GM12864 (cell line): ENCODE measurements at regions not wholly inside any gene's neighbourhood (a gene's known extent, or its start where the extent isn't known, plus 50 kb on each side); places are given as distances from the start of the nearest gene placed in this dataset.
"Not testable (repeated sequence)": the region's sequence is repeated elsewhere in the genome, so short reads cannot be mapped to it uniquely, and the experiment has no call there.

Experiments used
- DNase-seq: peaks from one replicate; pipeline ENCODE4 v3.0.0-alpha.2; 2011; ENCODE audit warnings: low read depth
- H3K4me3 ChIP-seq: 2 replicates; pipeline ENCODE4 v1.5.1; 2011; ENCODE audit warnings: mild to moderate bottlenecking, low read depth, low read length, control low read depth
- CTCF ChIP-seq: IDR thresholded peaks from 2 replicates; pipeline ENCODE4 v1.5.1; 2011; ENCODE audit warnings: low read depth, mild to moderate bottlenecking, moderate library complexity, low read length, control low read depth, inconsistent platforms; ENCODE audit errors: missing control alignments

- DNase-seq, H3K4me3 ChIP-seq: not testable (repeated sequence)
These were observed 181.2 kb downstream of the SPATA31A6 start for GRCh38 chr9:42364410-42365243.

- not testable (repeated sequence) for DNase-seq, H3K4me3 ChIP-seq
These were observed 181.9 kb downstream of the SPATA31A6 start for GRCh38 chr9:42365244-42365945.

- not testable (repeated sequence) for H3K4me3 ChIP-seq, DNase-seq
These were observed 184.9 kb downstream of the SPATA31A6 start for GRCh38 chr9:42368279-42368881.

- H3K4me3 ChIP-seq, DNase-seq: not testable (repeated sequence)
These were observed 186.7 kb downstream of the SPATA31A6 start for GRCh38 chr9:42370172-42370571.

- not testable (repeated sequence) for DNase-seq, H3K4me3 ChIP-seq
These were observed 188.0 kb downstream of the SPATA31A6 start for GRCh38 chr9:42371417-42371816.

- not testable (repeated sequence) for DNase-seq, H3K4me3 ChIP-seq
These were observed 194.3 kb downstream of the SPATA31A6 start for GRCh38 chr9:42377530-42378417.

- DNase-seq = no peak
- H3K4me3 ChIP-seq = no peak overlapping the region
- TF ChIP-seq CTCF = no peak
These were observed 195.0 kb downstream of the SPATA31A6 start for GRCh38 chr9:42378418-42378815.

- not testable (repeated sequence) for DNase-seq, H3K4me3 ChIP-seq
These were observed 196.1 kb downstream of the SPATA31A6 start for GRCh38 chr9:42379602-42380001.

- not testable (repeated sequence) for H3K4me3 ChIP-seq, DNase-seq
These were observed 201.1 kb downstream of the SPATA31A6 start for GRCh38 chr9:42384585-42384984.

- H3K4me3 ChIP-seq, DNase-seq: not testable (repeated sequence)
These were observed 202.2 kb downstream of the SPATA31A6 start for GRCh38 chr9:42385574-42386120.

- TF ChIP-seq CTCF = no peak
- no peak for DNase-seq
- no peak overlapping the region for H3K4me3 ChIP-seq
These were observed 203.0 kb downstream of the SPATA31A6 start for GRCh38 chr9:42386477-42386876.
